ENCODE measurements at regions not wholly inside any gene's neighbourhood (a gene's known extent, or its start where the extent isn't known, plus 50 kb on each side); places are given as distances from the start of the nearest gene placed in this dataset.

DNA sequence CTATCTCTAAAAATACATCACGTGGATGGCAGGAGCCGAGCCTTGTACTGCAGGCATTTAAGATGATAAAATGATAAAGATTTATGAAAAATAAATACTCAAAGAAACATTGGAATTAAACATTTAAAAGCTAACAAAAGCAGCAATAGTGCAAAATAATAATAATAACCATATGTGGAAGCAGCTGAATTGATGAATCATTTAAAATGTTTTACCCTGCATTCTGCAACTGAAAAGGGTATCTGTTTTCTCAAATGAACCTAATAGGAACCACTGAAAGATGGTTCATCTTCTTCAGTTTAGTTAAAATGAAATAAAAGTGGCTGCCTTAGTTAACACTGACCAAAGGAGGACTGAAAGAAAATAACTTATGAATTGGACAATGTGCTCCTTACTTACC, 436.1 kb downstream of the TUSC7 start:
- H2AFZ ChIP-seq: no peak overlapping the region
- Mint-ChIP-seq H3K4me3 (no peak overlapping the region), H3K4me1 (peaks cover 33% of the 10 kb centered on the region), H3K9me3 (no peaks in the 10 kb centered on the region), H3K36me3 (ENCODE audit: low read depth) (no peaks in the 10 kb centered on the region), H3K27ac (no peak overlapping the region), H3K27me3 (ENCODE audit: insufficient read depth, low read depth, poor library complexity) (peaks cover 1% of the 10 kb centered on the region)
- H3F3A ChIP-seq (replicated peaks; ENCODE audit: low read depth): no peaks in the 10 kb centered on the region
- H3K9me2 ChIP-seq (ENCODE audit: insufficient read depth): no peaks in the 10 kb centered on the region
- no peaks in the 10 kb centered on the region for H3K36me3 ChIP-seq (ENCODE audit: insufficient read depth)
- peaks cover 18% of the 10 kb centered on the region for H3K4me1 ChIP-seq (ENCODE audit: insufficient read depth)
- H4K20me1 ChIP-seq (replicated peaks; ENCODE audit: insufficient read depth): no peaks in the 10 kb centered on the region
- no peaks in the 10 kb centered on the region for H3K27me3 ChIP-seq (ENCODE audit: insufficient read depth)
- H3K79me2 ChIP-seq (replicated peaks; ENCODE audit: insufficient read depth): no peaks in the 10 kb centered on the region
- TF ChIP-seq, protein P1, sequence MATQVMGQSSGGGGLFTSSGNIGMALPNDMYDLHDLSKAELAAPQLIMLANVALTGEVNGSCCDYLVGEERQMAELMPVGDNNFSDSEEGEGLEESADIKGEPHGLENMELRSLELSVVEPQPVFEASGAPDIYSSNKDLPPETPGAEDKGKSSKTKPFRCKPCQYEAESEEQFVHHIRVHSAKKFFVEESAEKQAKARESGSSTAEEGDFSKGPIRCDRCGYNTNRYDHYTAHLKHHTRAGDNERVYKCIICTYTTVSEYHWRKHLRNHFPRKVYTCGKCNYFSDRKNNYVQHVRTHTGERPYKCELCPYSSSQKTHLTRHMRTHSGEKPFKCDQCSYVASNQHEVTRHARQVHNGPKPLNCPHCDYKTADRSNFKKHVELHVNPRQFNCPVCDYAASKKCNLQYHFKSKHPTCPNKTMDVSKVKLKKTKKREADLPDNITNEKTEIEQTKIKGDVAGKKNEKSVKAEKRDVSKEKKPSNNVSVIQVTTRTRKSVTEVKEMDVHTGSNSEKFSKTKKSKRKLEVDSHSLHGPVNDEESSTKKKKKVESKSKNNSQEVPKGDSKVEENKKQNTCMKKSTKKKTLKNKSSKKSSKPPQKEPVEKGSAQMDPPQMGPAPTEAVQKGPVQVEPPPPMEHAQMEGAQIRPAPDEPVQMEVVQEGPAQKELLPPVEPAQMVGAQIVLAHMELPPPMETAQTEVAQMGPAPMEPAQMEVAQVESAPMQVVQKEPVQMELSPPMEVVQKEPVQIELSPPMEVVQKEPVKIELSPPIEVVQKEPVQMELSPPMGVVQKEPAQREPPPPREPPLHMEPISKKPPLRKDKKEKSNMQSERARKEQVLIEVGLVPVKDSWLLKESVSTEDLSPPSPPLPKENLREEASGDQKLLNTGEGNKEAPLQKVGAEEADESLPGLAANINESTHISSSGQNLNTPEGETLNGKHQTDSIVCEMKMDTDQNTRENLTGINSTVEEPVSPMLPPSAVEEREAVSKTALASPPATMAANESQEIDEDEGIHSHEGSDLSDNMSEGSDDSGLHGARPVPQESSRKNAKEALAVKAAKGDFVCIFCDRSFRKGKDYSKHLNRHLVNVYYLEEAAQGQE (IDR thresholded peaks at IDR 0.05; ENCODE audit: unreplicated experiment): no peak
- TF ChIP-seq, protein P2, sequence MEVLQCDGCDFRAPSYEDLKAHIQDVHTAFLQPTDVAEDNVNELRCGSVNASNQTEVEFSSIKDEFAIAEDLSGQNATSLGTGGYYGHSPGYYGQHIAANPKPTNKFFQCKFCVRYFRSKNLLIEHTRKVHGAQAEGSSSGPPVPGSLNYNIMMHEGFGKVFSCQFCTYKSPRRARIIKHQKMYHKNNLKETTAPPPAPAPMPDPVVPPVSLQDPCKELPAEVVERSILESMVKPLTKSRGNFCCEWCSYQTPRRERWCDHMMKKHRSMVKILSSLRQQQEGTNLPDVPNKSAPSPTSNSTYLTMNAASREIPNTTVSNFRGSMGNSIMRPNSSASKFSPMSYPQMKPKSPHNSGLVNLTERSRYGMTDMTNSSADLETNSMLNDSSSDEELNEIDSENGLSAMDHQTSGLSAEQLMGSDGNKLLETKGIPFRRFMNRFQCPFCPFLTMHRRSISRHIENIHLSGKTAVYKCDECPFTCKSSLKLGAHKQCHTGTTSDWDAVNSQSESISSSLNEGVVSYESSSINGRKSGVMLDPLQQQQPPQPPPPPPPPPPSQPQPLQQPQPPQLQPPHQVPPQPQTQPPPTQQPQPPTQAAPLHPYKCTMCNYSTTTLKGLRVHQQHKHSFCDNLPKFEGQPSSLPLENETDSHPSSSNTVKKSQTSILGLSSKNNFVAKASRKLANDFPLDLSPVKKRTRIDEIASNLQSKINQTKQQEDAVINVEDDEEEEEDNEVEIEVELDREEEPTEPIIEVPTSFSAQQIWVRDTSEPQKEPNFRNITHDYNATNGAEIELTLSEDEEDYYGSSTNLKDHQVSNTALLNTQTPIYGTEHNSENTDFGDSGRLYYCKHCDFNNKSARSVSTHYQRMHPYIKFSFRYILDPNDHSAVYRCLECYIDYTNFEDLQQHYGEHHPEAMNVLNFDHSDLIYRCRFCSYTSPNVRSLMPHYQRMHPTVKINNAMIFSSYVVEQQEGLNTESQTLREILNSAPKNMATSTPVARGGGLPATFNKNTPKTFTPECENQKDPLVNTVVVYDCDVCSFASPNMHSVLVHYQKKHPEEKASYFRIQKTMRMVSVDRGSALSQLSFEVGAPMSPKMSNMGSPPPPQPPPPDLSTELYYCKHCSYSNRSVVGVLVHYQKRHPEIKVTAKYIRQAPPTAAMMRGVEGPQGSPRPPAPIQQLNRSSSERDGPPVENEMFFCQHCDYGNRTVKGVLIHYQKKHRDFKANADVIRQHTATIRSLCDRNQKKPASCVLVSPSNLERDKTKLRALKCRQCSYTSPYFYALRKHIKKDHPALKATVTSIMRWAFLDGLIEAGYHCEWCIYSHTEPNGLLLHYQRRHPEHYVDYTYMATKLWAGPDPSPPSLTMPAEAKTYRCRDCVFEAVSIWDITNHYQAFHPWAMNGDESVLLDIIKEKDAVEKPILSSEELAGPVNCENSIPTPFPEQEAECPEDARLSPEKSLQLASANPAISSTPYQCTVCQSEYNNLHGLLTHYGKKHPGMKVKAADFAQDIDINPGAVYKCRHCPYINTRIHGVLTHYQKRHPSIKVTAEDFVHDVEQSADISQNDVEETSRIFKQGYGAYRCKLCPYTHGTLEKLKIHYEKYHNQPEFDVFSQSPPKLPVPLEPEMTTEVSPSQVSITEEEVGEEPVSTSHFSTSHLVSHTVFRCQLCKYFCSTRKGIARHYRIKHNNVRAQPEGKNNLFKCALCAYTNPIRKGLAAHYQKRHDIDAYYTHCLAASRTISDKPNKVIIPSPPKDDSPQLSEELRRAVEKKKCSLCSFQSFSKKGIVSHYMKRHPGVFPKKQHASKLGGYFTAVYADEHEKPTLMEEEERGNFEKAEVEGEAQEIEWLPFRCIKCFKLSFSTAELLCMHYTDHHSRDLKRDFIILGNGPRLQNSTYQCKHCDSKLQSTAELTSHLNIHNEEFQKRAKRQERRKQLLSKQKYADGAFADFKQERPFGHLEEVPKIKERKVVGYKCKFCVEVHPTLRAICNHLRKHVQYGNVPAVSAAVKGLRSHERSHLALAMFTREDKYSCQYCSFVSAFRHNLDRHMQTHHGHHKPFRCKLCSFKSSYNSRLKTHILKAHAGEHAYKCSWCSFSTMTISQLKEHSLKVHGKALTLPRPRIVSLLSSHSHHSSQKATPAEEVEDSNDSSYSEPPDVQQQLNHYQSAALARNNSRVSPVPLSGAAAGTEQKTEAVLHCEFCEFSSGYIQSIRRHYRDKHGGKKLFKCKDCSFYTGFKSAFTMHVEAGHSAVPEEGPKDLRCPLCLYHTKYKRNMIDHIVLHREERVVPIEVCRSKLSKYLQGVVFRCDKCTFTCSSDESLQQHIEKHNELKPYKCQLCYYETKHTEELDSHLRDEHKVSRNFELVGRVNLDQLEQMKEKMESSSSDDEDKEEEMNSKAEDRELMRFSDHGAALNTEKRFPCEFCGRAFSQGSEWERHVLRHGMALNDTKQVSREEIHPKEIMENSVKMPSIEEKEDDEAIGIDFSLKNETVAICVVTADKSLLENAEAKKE (CRISPR knock-in tag; IDR thresholded peaks at IDR 0.05): no peak
- TF ChIP-seq EZH2 (IDR thresholded peaks at IDR 0.05; ENCODE audit: low read depth, unreplicated experiment) (no peak), JUNB (IDR thresholded peaks at IDR 0.05; ENCODE audit: unreplicated experiment) (no peak), POLR2AphosphoS5 (IDR thresholded peaks at IDR 0.05; ENCODE audit: low read depth) (no peak), EZH2phosphoT487 (IDR thresholded peaks at IDR 0.05; ENCODE audit: unreplicated experiment) (no peak), NANOG (IDR thresholded peaks at IDR 0.05; ENCODE audit: borderline replicate concordance) (no peak), CREB1 (CRISPR knock-in tag; IDR thresholded peaks at IDR 0.05; ENCODE audit: low read depth) (no peak), ZNF331 (CRISPR knock-in tag; IDR thresholded peaks at IDR 0.05; ENCODE audit: low read depth) (no peak), ZNF114 (CRISPR knock-in tag; IDR thresholded peaks at IDR 0.05) (no peak), STAT1 (IDR thresholded peaks at IDR 0.05; ENCODE audit: unreplicated experiment) (no peak)
- TF ChIP-seq, protein P3, sequence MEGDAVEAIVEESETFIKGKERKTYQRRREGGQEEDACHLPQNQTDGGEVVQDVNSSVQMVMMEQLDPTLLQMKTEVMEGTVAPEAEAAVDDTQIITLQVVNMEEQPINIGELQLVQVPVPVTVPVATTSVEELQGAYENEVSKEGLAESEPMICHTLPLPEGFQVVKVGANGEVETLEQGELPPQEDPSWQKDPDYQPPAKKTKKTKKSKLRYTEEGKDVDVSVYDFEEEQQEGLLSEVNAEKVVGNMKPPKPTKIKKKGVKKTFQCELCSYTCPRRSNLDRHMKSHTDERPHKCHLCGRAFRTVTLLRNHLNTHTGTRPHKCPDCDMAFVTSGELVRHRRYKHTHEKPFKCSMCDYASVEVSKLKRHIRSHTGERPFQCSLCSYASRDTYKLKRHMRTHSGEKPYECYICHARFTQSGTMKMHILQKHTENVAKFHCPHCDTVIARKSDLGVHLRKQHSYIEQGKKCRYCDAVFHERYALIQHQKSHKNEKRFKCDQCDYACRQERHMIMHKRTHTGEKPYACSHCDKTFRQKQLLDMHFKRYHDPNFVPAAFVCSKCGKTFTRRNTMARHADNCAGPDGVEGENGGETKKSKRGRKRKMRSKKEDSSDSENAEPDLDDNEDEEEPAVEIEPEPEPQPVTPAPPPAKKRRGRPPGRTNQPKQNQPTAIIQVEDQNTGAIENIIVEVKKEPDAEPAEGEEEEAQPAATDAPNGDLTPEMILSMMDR (conservative IDR thresholded peaks at IDR 0.05; ENCODE audit: low read depth in 2 of 2): no peak
- TF ChIP-seq, protein P4, sequence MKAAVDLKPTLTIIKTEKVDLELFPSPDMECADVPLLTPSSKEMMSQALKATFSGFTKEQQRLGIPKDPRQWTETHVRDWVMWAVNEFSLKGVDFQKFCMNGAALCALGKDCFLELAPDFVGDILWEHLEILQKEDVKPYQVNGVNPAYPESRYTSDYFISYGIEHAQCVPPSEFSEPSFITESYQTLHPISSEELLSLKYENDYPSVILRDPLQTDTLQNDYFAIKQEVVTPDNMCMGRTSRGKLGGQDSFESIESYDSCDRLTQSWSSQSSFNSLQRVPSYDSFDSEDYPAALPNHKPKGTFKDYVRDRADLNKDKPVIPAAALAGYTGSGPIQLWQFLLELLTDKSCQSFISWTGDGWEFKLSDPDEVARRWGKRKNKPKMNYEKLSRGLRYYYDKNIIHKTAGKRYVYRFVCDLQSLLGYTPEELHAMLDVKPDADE (IDR thresholded peaks at IDR 0.05): no peak
- DNase-seq (ENCODE audit: low spot score) (no peak), ATAC-seq (no peak)
- H3K27ac ChIP-seq (ENCODE audit: low read depth): no peak overlapping the region
- 0 out of 2 replicates have a peak overlapping the region, but pooled peaks have one; percentile 6 for H3K4me2 ChIP-seq
- H3K4me3 ChIP-seq: no peak overlapping the region

All from GM23338 (cell line).